GM21528 (cell line): ENCODE measurements at regions not wholly inside any gene's neighbourhood (a gene's known extent, or its start where the extent isn't known, plus 50 kb on each side); places are given as distances from the start of the nearest gene placed in this dataset.
"Not testable (repeated sequence)": the region's sequence is repeated elsewhere in the genome, so short reads cannot be mapped to it uniquely, and the experiment has no call there.

Experiments
- ATAC-seq: cut with Tn5 transposase; IDR thresholded peaks from one replicate; pipeline ENCODE4 v1.9.1; 2021; ENCODE audit warnings: mild to moderate bottlenecking, moderate library complexity; ENCODE audit not compliant: unreplicated experiment, low FRiP score

GRCh38 chr7:119886525-119886924 is 386.4 kb upstream of the KCND2 start:
- ATAC-seq: not testable (repeated sequence)

GRCh38 chr7:119888251-119888650 is 384.7 kb upstream of the KCND2 start:
- no peak for ATAC-seq

DNA sequence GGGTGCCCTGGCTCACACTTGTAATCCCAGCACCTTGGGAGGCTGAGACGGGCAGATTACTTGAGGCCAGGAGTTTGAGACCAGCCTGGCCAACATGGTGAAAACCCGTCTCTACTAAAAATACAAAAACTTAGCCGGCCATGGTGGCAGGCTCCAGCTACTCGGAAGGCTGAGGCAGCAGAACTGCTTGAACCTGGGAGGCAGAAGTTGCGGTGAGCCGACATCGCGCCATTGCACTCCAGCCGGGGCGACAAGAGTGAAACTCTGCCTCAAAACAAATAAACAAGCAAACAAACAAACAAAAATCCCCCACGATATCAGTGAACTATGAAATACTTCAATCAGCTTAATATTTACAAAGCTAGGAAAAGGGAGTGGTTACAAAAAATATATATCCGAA is 382.3 kb upstream of the KCND2 start:
- no peak for ATAC-seq

- no peak for ATAC-seq
Observed at GRCh38 chr7:119895320-119895719, 377.7 kb upstream of the KCND2 start.

GRCh38 chr7:119896386-119896785 is 376.6 kb upstream of the KCND2 start:
- no peak for ATAC-seq

- no peak for ATAC-seq
Observed at GRCh38 chr7:119900996-119901672, 371.8 kb upstream of the KCND2 start.

DNA sequence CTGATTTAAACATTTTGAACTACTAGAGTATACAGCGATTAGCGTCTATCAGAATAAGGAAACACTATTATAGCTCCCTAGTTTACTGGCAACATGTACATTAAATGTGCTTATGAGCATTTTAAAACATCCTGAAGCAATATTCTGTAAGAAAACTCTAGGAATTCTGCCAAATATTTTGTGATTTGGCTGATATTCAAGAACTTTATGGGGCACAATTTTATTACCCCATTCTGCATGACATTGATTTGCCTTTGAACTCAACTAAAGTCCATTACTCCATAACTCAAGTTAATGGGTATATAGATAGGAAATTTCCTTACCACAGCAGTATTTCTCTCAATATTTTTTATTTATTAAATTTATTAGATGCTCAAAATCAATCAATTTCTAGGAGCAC is 369.9 kb upstream of the KCND2 start:
- no peak for ATAC-seq

GRCh38 chr7:119905495-119905894 is 367.5 kb upstream of the KCND2 start:
- ATAC-seq: no peak

- no peak for ATAC-seq
Observed at GRCh38 chr7:119908948-119909347, 364.0 kb upstream of the KCND2 start.

- ATAC-seq: not testable (repeated sequence)
Observed at GRCh38 chr7:119914119-119914518, 358.9 kb upstream of the KCND2 start.

DNA sequence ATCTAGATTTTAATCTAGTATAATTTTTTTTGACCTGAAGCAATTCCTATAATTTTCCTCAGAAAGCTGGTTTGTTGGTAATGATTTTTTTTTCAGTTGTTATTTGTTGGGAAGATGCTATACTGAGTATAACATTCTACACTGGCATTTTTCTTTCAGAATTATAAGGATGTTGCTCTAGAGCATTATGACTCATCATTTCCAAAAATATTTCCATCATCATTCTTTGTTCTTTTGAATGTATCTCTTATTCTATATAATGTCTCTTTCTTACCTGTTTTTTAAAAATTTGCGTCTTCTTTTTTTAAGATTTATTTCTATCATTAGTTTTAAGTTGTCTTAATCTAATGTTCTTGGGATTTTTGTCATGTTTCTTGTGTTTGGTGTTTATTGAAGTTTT is 356.5 kb upstream of the KCND2 start:
- no peak for ATAC-seq

GRCh38 chr7:119918185-119918584 is 354.8 kb upstream of the KCND2 start:
- ATAC-seq: no peak

DNA sequence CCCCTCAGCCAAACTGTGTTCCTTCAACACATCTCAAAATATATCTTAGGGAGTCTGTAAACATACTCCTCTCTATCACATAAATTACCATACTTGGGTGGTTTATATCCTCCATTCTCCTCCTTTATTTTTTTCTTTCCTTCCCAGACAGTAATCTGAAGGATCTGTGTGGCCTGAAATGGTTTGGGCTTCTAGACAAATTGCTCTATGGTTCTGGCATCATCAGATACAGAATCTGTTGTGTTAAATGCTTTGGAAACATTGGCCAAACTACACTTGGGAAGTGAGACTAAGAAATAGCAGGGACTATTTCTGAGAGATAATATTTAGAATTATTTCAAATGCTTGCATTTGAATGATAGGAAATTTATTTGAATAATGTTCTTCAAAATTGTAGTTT is 353.0 kb upstream of the KCND2 start:
- no peak for ATAC-seq

DNA sequence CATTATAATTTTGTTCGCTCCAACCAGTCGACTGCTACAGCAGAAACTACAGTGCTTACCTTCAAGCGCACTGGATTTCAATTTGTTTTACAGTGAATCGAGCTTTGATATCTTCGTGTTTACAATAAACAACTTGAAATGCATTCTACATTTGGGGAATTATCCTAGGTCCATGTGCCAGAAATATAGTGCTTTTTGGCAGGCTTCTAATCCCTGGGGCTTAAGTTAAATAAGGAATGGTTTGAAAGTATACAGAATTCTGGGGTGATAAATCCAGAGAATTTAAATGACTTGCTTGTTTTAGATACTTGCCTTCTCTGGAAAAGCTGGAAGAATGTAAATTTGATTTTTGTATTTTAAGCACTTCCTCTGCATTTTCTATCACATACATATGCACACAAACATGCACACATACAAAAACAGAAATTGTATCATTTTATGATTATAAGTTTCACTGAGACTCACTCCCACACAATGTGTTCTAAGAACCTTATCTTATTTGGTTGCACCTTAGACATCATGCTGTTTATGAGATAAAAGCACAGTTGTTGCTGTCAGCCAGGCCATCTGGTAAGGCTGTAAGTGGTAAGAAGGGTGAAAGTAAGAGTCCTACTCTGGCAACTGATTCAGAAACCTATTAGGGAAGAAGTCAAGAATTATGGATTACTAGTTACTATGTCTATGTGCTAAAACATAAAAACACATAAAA is 347.2 kb upstream of the KCND2 start:
- no peak for ATAC-seq

- ATAC-seq: no peak
Observed at GRCh38 chr7:119929891-119930290, 343.1 kb upstream of the KCND2 start.

DNA sequence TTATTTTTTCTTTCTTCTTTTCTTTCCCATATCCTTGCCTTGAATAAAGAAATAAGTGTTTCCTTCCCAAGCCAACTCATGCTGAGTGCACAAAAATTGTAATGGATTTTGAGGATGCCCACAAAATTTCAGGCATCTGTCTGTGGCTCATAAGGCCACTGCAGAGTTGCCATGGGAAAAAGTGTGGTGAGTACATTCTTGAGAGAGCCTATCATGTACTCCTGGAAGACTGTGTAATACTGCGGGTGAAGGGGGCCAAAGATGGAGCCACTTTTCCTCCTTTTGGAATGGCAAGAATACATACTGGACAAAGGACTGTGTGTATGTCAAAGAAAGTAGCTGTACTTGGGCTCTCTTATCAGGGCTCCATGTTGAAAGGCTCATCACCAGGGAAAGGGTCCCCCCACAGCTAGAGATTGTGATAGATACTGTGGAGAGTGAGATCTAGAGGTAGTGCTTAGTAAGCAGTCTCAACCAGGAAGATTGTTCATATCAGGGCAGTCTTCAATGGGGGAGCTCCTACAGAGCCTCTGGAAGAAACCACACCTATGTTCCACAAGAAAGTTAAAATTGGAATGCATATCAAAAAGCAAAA is 341.6 kb upstream of the KCND2 start:
- no peak for ATAC-seq

- ATAC-seq: peak; percentile 67
Observed at GRCh38 chr7:119935418-119936025, 337.5 kb upstream of the KCND2 start.

DNA sequence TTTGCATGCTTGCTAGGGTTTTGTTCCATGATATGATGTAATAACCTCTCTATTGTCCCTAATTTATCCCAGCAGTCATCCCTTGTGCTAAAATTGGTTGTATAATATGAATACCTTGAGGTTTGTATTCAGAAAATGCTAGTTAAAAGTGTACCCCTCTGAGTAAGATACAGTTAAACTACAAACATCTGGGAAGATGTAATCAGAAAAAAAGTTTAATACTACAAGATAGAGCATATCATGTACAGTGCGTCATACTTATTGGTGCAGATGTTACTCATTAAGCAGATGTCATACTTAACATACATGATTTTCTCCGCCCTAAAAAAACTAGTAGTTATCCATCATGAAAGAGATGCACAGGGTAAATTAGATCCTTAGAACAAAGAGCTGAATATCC is 336.1 kb upstream of the KCND2 start:
- ATAC-seq: no peak

DNA sequence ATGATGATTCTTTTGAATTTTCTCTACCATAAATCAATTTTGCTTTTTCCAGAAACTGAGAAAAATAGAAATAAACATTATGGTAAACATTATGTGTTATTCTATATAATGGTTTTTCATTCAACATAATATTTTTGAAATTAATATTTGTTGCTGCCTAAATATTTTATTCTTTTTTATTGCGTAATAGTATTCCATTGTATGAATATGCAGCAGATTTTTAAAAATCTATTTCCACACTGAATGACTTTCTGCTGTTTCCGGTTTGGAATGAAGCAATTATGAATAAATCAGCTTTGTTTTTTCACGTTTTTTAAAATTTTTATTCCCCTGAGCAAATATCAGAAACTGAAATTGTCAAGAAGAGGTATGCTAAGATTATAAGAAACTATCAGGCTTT is 335.2 kb upstream of the KCND2 start:
- no peak for ATAC-seq

DNA sequence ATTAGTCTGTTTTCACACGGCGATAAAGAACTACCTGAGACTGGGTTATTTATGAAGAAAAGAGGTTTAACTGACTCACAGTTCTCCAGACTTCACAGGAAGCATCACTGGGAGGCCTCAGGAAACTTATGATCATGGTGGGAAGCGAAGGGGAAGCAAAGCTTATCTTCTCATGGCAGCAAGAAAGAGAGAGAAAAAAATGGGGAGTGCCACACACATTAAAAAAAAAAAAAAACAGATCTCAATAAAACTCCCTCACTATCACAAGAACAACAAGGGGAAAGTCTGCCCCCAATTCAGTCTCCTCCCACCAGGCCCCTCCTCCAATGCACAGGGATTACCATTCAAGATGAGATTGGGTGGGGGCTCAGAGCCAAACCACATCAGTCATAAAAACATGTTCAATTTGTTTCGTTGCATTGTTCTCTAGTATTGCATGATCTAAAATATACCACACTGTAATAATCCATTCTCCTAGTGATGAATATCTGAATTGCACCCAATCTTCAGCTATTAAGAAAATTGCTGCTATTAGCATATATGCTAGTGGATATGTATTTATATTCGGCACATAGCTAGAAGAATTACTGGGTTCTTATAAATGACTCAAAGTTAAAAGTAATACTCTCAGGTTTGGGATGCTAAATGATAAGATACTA is 328.9 kb upstream of the KCND2 start:
- ATAC-seq: no peak

DNA sequence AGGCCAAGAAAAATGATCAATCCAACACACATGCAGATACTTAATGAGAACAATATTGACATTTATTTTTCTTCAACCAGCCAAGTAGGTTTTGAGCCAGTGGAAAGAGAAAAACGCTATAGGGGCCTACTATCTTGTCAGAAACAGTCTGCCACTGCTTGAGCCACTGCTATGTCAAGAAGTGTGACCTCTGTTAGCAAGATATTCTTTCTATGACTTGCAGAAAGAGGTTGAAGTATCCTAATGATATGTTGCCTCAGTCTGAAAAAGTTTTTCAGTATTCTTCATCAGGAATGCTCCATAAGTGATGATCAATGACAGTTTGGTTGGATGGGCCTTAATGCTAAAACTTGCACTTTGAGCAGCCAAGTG is 328.4 kb upstream of the KCND2 start:
- no peak for ATAC-seq
